Mesenchymal stem cell (in vitro differentiated cells and primary cell): ENCODE measurements at regions not wholly inside any gene's neighbourhood (a gene's known extent, or its start where the extent isn't known, plus 50 kb on each side); places are given as distances from the start of the nearest gene placed in this dataset.

Experiments used
- DNase-seq: peaks from one replicate; pipeline ENCODE4 v3.0.0-alpha.2; 2013
- H2AFZ ChIP-seq: one replicate; pipeline ENCODE4 v1.6.1; 2013; ENCODE audit warnings: low read depth, mild to moderate bottlenecking, control low read depth, inconsistent platforms, low read length, moderate library complexity
- H2AK5ac ChIP-seq: 2 replicates; pipeline ENCODE4 v1.6.1; 2013; ENCODE audit warnings: low read length, moderate library complexity, mild to moderate bottlenecking, inconsistent platforms; ENCODE audit not compliant: severe bottlenecking
- H2BK120ac ChIP-seq: one replicate; pipeline ENCODE4 v1.6.1; 2013; ENCODE audit warnings: low read depth, mild to moderate bottlenecking, inconsistent platforms, low read length, moderate library complexity
- H2BK12ac ChIP-seq, 2 experiments: one replicate each; pipeline ENCODE4 v1.6.1; 2013; ENCODE audit warnings: inconsistent platforms in 2 of 2, low read length in 2 of 2, mild to moderate bottlenecking in 2 of 2, moderate library complexity in 2 of 2, control low read depth in 1 of 2
- H2BK15ac ChIP-seq: one replicate; pipeline ENCODE4 v1.6.1; 2013; ENCODE audit warnings: mild to moderate bottlenecking, low read depth, inconsistent platforms; ENCODE audit not compliant: poor library complexity, severe bottlenecking
- H2BK5ac ChIP-seq: 2 replicates; pipeline ENCODE4 v1.6.1; 2013; ENCODE audit warnings: low read depth, mild to moderate bottlenecking, low read length, control low read depth, inconsistent platforms; ENCODE audit not compliant: poor library complexity, severe bottlenecking
- H3K14ac ChIP-seq, 2 experiments: one replicate each; pipeline ENCODE4 v1.6.1; 2013; ENCODE audit warnings: inconsistent platforms in 2 of 2, low read length in 2 of 2, control low read depth in 1 of 2, mild to moderate bottlenecking in 1 of 2, moderate library complexity in 1 of 2
- H3K18ac ChIP-seq, 2 experiments: one replicate each; pipeline ENCODE4 v1.6.1; 2013; ENCODE audit warnings: inconsistent platforms in 2 of 2, low read length in 2 of 2, control low read depth in 1 of 2, low read depth in 1 of 2, mild to moderate bottlenecking in 1 of 2
- H3K23ac ChIP-seq, 2 experiments: one replicate each; pipeline ENCODE4 v1.6.1; 2013; ENCODE audit warnings: inconsistent platforms in 2 of 2, low read length in 2 of 2, mild to moderate bottlenecking in 2 of 2, moderate library complexity in 2 of 2, control low read depth in 1 of 2
- H3K27ac ChIP-seq: 2 replicates; pipeline ENCODE4 v1.5.1; 2013; ENCODE audit warnings: mild to moderate bottlenecking, moderate library complexity, low read length, control low read depth, inconsistent platforms; ENCODE audit not compliant: poor library complexity, severe bottlenecking
- H3K27me3 ChIP-seq, 2 experiments: 2 replicates each; pipeline versions ENCODE4 v1.6.1 to v1.7.0; 2013; ENCODE audit warnings: low read length in 2 of 2, mild to moderate bottlenecking in 2 of 2, moderate library complexity in 2 of 2, control low read depth in 1 of 2, inconsistent platforms in 1 of 2; ENCODE audit not compliant: control insufficient read depth in 1 of 2, insufficient read depth in 1 of 2
- H3K36me3 ChIP-seq, 2 experiments: 2 replicates each; pipeline versions ENCODE4 v1.6.1 to v1.7.0; 2013; ENCODE audit warnings: low read length in 2 of 2, control low read depth in 1 of 2, inconsistent platforms in 1 of 2, low read depth in 1 of 2, mild to moderate bottlenecking in 1 of 2; ENCODE audit not compliant: insufficient read depth in 2 of 2, control insufficient read depth in 1 of 2
- H3K4ac ChIP-seq, 2 experiments: one replicate each; pipeline ENCODE4 v1.6.1; 2013; ENCODE audit warnings: inconsistent platforms in 2 of 2, low read length in 2 of 2, mild to moderate bottlenecking in 2 of 2, moderate library complexity in 2 of 2, control low read depth in 1 of 2, low read depth in 1 of 2
- H3K4me1 ChIP-seq: 2 replicates; pipeline ENCODE4 v1.6.1; 2013; ENCODE audit warnings: low read depth, low read length, control low read depth; ENCODE audit not compliant: control insufficient read depth, insufficient read depth
- H3K4me2 ChIP-seq: 2 replicates; pipeline ENCODE4 v1.6.1; 2013; ENCODE audit warnings: low read length, mild to moderate bottlenecking, inconsistent platforms; ENCODE audit not compliant: poor library complexity, severe bottlenecking
- H3K4me3 ChIP-seq, 2 experiments: 2 replicates each; pipeline versions ENCODE4 v1.5.1 to v1.7.0; 2013; ENCODE audit warnings: low read length in 2 of 2, mild to moderate bottlenecking in 2 of 2, control low read depth in 1 of 2, low read depth in 1 of 2; ENCODE audit not compliant: insufficient read depth in 1 of 2
- H3K79me1 ChIP-seq: replicated peaks from 2 replicates; pipeline ENCODE4 v1.6.1; 2013; ENCODE audit warnings: mild to moderate bottlenecking, control low read depth, low read length, inconsistent platforms; ENCODE audit not compliant: poor library complexity, severe bottlenecking
- H3K9ac ChIP-seq: 2 replicates; pipeline ENCODE4 v1.7.0; 2013; ENCODE audit warnings: mild to moderate bottlenecking, low read length, moderate library complexity
- H3K9me3 ChIP-seq: 2 replicates; pipeline ENCODE4 v1.7.0; 2013; ENCODE audit warnings: mild to moderate bottlenecking, low read length; ENCODE audit not compliant: control insufficient read depth
- H4K8ac ChIP-seq: one replicate; pipeline ENCODE4 v1.6.1; 2013; ENCODE audit warnings: inconsistent platforms, mild to moderate bottlenecking, low read length, moderate library complexity
- H4K91ac ChIP-seq: one replicate; pipeline ENCODE4 v1.6.1; 2013; ENCODE audit warnings: mild to moderate bottlenecking, low read length, inconsistent platforms
- WGBS: methylation state at CpG from one replicate; pipeline ENCODE4 v1.1.7; 2013; ENCODE audit warnings: mixed read lengths; 5-methylcytosine and 5-hydroxymethylcytosine counted together

GRCh38 chr3:5444253-5444652, 256.7 kb downstream of the EDEM1 start:
- H2AK5ac ChIP-seq, result no peak overlapping the region
- H3K14ac ChIP-seq, result no peak overlapping the region
- 69% methylated on average over 2 of the region's 2 CpGs for WGBS

DNA sequence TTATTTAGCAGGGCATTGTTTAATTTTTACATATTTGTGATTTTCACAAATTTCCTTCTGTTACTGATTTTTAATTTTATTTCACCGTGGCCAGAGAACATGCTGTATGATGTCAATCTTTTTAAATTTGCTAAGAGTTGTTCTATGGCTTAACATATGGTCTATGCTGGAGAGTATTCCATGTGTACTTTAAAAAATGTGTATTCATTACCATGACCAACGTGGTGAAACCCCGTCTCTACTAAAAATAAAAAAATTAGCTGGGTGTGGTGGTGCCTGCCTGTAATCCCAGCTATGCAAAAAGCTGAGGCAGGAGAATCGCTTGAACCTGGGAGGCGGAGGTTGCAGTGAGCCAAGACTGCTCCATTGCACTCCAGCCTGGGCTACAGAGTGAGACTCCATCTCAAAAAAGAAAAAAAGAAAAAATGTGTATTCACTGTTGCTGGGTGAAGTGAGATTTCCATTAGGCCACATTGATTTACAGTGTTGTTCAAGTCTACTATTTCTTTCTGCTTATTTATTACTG, 258.2 kb downstream of the EDEM1 start:
- H2BK120ac ChIP-seq, result no peak overlapping the region
- peaks cover 13% of the 10 kb centered on the region for H3K9me3 ChIP-seq
- no peak overlapping the region for H3K18ac ChIP-seq
- H3K79me1 ChIP-seq, result no peaks in the 10 kb centered on the region
- WGBS, result 76% methylated on average over 5 of the region's 5 CpGs
- H3K9ac ChIP-seq, result no peak overlapping the region
- H2AK5ac ChIP-seq, result no peak overlapping the region
- H3K4me1 ChIP-seq, result no peaks in the 10 kb centered on the region
- H2BK5ac ChIP-seq, result no peak overlapping the region
- H3K14ac ChIP-seq, result no peak overlapping the region
- no peaks in the 10 kb centered on the region for H3K27me3 ChIP-seq
- no peak overlapping the region for H2BK15ac ChIP-seq
- no peak overlapping the region for H3K27ac ChIP-seq
- no peak overlapping the region for H3K4ac ChIP-seq
- no peak overlapping the region for H2BK12ac ChIP-seq
- H3K23ac ChIP-seq, result no peak overlapping the region
- H2AFZ ChIP-seq, result no peak overlapping the region
- no peaks in the 10 kb centered on the region for H3K36me3 ChIP-seq
- H4K91ac ChIP-seq, result no peak overlapping the region
- no peak overlapping the region for H4K8ac ChIP-seq
- H3K4me2 ChIP-seq, result no peak overlapping the region
- no peak for DNase-seq
- no peak overlapping the region for H3K4me3 ChIP-seq

More at GRCh38 chr3:5444253-5444652, 256.7 kb downstream of the EDEM1 start:
- Histone ChIP-seq H3K9ac (no peak overlapping the region), H3K79me1 (no peaks in the 10 kb centered on the region), H2BK120ac (no peak overlapping the region), H2BK12ac (no peak overlapping the region), H3K4me3 (no peak overlapping the region), H2AFZ (no peak overlapping the region), H3K4me2 (no peak overlapping the region), H3K36me3 (no peaks in the 10 kb centered on the region), H3K9me3 (peaks cover 13% of the 10 kb centered on the region), H3K23ac (no peak overlapping the region), H4K91ac (no peak overlapping the region), H4K8ac (no peak overlapping the region), H3K4ac (no peak overlapping the region), H2BK15ac (no peak overlapping the region), H3K27me3 (no peaks in the 10 kb centered on the region), H3K18ac (no peak overlapping the region), H3K27ac (no peak overlapping the region), H2BK5ac (no peak overlapping the region), H3K4me1 (no peaks in the 10 kb centered on the region)
- DNase-seq, result no peak

DNA sequence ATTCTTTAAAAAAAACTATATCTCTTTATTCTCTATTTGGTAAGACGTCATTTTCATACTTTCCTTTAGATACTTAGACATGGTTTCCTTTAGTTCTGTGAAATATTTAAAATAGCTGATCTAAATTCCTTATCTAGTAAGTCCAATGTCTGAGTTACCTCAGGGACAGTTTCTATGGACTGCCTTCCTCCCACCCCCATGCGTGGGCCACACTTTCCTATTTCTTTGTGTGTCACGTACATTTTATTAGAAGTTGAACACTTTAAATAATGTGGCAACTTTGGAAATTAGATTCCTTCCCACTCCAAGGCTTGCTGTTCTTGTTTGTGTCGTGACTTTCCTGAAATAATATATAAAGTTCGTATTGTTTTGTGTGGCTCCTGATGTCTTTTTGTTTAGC, 260.7 kb downstream of the EDEM1 start:
- no peak overlapping the region for H4K91ac ChIP-seq
- H2BK5ac ChIP-seq, result no peak overlapping the region
- 81% methylated on average over 2 of the region's 5 CpGs for WGBS
- H4K8ac ChIP-seq, result no peak overlapping the region
- H3K9me3 ChIP-seq, result peaks cover 16% of the 10 kb centered on the region
- H3K23ac ChIP-seq, result no peak overlapping the region
- no peak overlapping the region for H3K4me3 ChIP-seq
- no peak overlapping the region for H2AK5ac ChIP-seq
- H3K4me1 ChIP-seq, result no peaks in the 10 kb centered on the region
- H3K27me3 ChIP-seq, result no peaks in the 10 kb centered on the region
- H3K79me1 ChIP-seq, result no peaks in the 10 kb centered on the region
- no peak overlapping the region for H2BK12ac ChIP-seq
- no peak for DNase-seq
- no peak overlapping the region for H3K18ac ChIP-seq
- no peak overlapping the region for H3K27ac ChIP-seq
- no peak overlapping the region for H2BK15ac ChIP-seq
- no peak overlapping the region for H2AFZ ChIP-seq
- no peaks in the 10 kb centered on the region for H3K36me3 ChIP-seq
- no peak overlapping the region for H3K9ac ChIP-seq
- no peak overlapping the region for H3K14ac ChIP-seq
- H3K4ac ChIP-seq, result no peak overlapping the region
- H3K4me2 ChIP-seq, result no peak overlapping the region
- H2BK120ac ChIP-seq, result no peak overlapping the region

- Histone ChIP-seq H3K23ac (no peak overlapping the region), H2BK120ac (no peak overlapping the region), H3K4me3 (no peak overlapping the region), H3K27ac (no peak overlapping the region), H3K27me3 (no peaks in the 10 kb centered on the region), H3K18ac (no peak overlapping the region), H3K4me2 (no peak overlapping the region), H2AFZ (no peak overlapping the region), H3K79me1 (no peaks in the 10 kb centered on the region), H3K4ac (no peak overlapping the region), H2AK5ac (no peak overlapping the region), H3K4me1 (no peaks in the 10 kb centered on the region), H3K14ac (no peak overlapping the region), H4K8ac (no peak overlapping the region), H3K9me3 (peaks cover 16% of the 10 kb centered on the region), H3K36me3 (no peaks in the 10 kb centered on the region), H3K9ac (no peak overlapping the region), H4K91ac (no peak overlapping the region), H2BK12ac (no peak overlapping the region), H2BK15ac (no peak overlapping the region), H2BK5ac (no peak overlapping the region)
- DNase-seq, result no peak
- 64% methylated on average over 2 of the region's 2 CpGs for WGBS
These were observed 261.3 kb downstream of the EDEM1 start for GRCh38 chr3:5448816-5449215.
